H1 (cell line): ENCODE measurements at regions not wholly inside any gene's neighbourhood (a gene's known extent, or its start where the extent isn't known, plus 50 kb on each side); places are given as distances from the start of the nearest gene placed in this dataset.

Source experiments
- CTCF ChIA-PET: fragments of 300-600 bp; sonication (Branson Sonifier 250); formaldehyde crosslinking; loops from one replicate; lab custom pipeline; 2021; ENCODE audit not compliant: partially characterized antibody; lab: Charles Lee
- POLR2A ChIA-PET: fragments of 300-600 bp; sonication (Branson Sonifier 250); formaldehyde crosslinking; loops from one replicate; lab custom pipeline; 2021; ENCODE audit warnings: inconsistent platforms; ENCODE audit not compliant: partially characterized antibody; lab: Charles Lee
- DNase-seq, 2 experiments: peaks; one replicate each; pipeline versions ENCODE4 v3.0.0 to v3.0.0-alpha.2; 2010 to 2022; ENCODE audit warnings: low spot score in 2 of 2, low read depth in 1 of 2, mixed read lengths in 1 of 2
- FAIRE-seq: peaks from 2 replicates; lab custom pipeline; 2011; peaks lifted over from hg19 to GRCh38; lab: Jason Lieb, UNC
- H2AFZ ChIP-seq: 2 replicates; pipeline ENCODE4 v1.8.1; 2012; ENCODE audit warnings: low read length, inconsistent platforms
- H2AK5ac ChIP-seq: 2 replicates; pipeline ENCODE4 v1.6.1; 2013; ENCODE audit warnings: low read depth, low read length
- H2BK120ac ChIP-seq: replicated peaks from 2 replicates; pipeline ENCODE3; 2013; ENCODE audit warnings: low read depth, low read length, inconsistent platforms
- H2BK12ac ChIP-seq: 2 replicates; pipeline ENCODE4 v1.6.1; 2013; ENCODE audit warnings: low read depth, low read length
- H2BK15ac ChIP-seq: 2 replicates; pipeline ENCODE4 v1.6.1; 2013; ENCODE audit warnings: low read length
- H2BK20ac ChIP-seq: 2 replicates; pipeline ENCODE4 v1.6.1; 2013; ENCODE audit warnings: low read length
- H2BK5ac ChIP-seq: 2 replicates; pipeline ENCODE4 v1.6.1; 2013; ENCODE audit warnings: low read depth, low read length
- H3K14ac ChIP-seq: 2 replicates; pipeline ENCODE4 v1.6.1; 2013; ENCODE audit warnings: inconsistent platforms; ENCODE audit not compliant: insufficient read length
- H3K18ac ChIP-seq: 2 replicates; pipeline ENCODE4 v1.6.1; 2013; ENCODE audit warnings: low read length; ENCODE audit errors: extremely low read depth
- H3K23ac ChIP-seq: 2 replicates; pipeline ENCODE4 v1.6.1; 2013; ENCODE audit warnings: inconsistent platforms; ENCODE audit not compliant: insufficient read length
- H3K23me2 ChIP-seq: 2 replicates; pipeline ENCODE4 v1.6.1; 2013; ENCODE audit warnings: low read depth, low read length
- H3K27ac ChIP-seq: 2 replicates; pipeline ENCODE4 v1.6.1; 2011; ENCODE audit warnings: low read depth, low read length, inconsistent platforms
- H3K27me3 ChIP-seq, 4 experiments: replicated peaks in 1 of 4; 1 replicate in 1 of 4; 2 replicates in 3 of 4; pipeline versions ENCODE4 v1.6.1 to v1.8.1; 2011 to 2013; ENCODE audit warnings: low read length in 3 of 4, mild to moderate bottlenecking in 3 of 4, inconsistent platforms in 2 of 4, mixed read lengths in 2 of 4, moderate library complexity in 1 of 4; ENCODE audit not compliant: control insufficient read depth in 3 of 4, insufficient read depth in 3 of 4; ENCODE audit errors: extremely low read depth in 1 of 4
- H3K36me3 ChIP-seq, 4 experiments: 2 replicates each; pipeline versions ENCODE4 v1.6.1 to v1.8.1; 2011 to 2013; ENCODE audit warnings: mild to moderate bottlenecking in 4 of 4, low read length in 3 of 4, moderate library complexity in 2 of 4, control low read depth in 1 of 4, inconsistent platforms in 1 of 4; ENCODE audit not compliant: insufficient read depth in 4 of 4, control insufficient read depth in 2 of 4
- H3K4ac ChIP-seq: replicated peaks from 2 replicates; pipeline ENCODE3; 2013; ENCODE audit warnings: low read length, low read depth, mixed read lengths, inconsistent platforms; ENCODE audit not compliant: insufficient read length
- H3K4me1 ChIP-seq, 4 experiments: replicated peaks in 1 of 4; 1 replicate in 1 of 4; 2 replicates in 3 of 4; pipeline versions ENCODE4 v1.6.1 to v1.8.1; 2011 to 2013; ENCODE audit warnings: low read length in 3 of 4, inconsistent platforms in 2 of 4, mixed read lengths in 1 of 4; ENCODE audit not compliant: insufficient read depth in 4 of 4, control insufficient read depth in 3 of 4
- H3K4me2 ChIP-seq, 2 experiments: 2 replicates each; pipeline versions ENCODE4 v1.6.1 to v1.8.1; 2011 to 2013; ENCODE audit warnings: low read depth in 2 of 2, low read length in 2 of 2, control low read depth in 1 of 2, inconsistent platforms in 1 of 2, mild to moderate bottlenecking in 1 of 2; ENCODE audit not compliant: insufficient read depth in 1 of 2
- H3K4me3 ChIP-seq, 4 experiments: fragments of 200-600, 300-600 bp in 1 of 4; sonication (generic), shearing (Covaris generic), sonication (Bioruptor Twin) in 1 of 4; 2 replicates each; pipeline versions ENCODE4 v1.5.1 to v1.8.1; 2011 to 2016; ENCODE audit warnings: low read length in 4 of 4, low read depth in 3 of 4, control low read depth in 2 of 4, inconsistent platforms in 2 of 4, mild to moderate bottlenecking in 2 of 4, mixed read lengths in 1 of 4, moderate library complexity in 1 of 4; ENCODE audit not compliant: insufficient read depth in 2 of 4; ENCODE audit errors: extremely low read depth in 1 of 4
- H3K56ac ChIP-seq: replicated peaks from 2 replicates; pipeline ENCODE3; 2013; ENCODE audit warnings: low read depth, mild to moderate bottlenecking, mixed read lengths, low read length, inconsistent platforms; ENCODE audit not compliant: insufficient read length
- H3K79me1 ChIP-seq: 2 replicates; pipeline ENCODE4 v1.6.1; 2013; ENCODE audit warnings: low read depth, low read length, control low read depth
- H3K79me2 ChIP-seq, 2 experiments: 2 replicates each; pipeline versions ENCODE4 v1.6.1 to v1.8.1; 2012 to 2013; ENCODE audit warnings: low read length in 2 of 2, mild to moderate bottlenecking in 2 of 2, inconsistent platforms in 1 of 2; ENCODE audit not compliant: insufficient read depth in 2 of 2, control insufficient read depth in 1 of 2
- H3K9ac ChIP-seq, 4 experiments: replicated peaks in 1 of 4; 1 replicate in 1 of 4; 2 replicates in 3 of 4; pipeline versions ENCODE4 v1.6.1 to v1.8.1; 2011 to 2013; ENCODE audit warnings: low read depth in 3 of 4, low read length in 3 of 4, control low read depth in 2 of 4, mild to moderate bottlenecking in 2 of 4, moderate library complexity in 2 of 4, inconsistent platforms in 1 of 4; ENCODE audit errors: extremely low read depth in 1 of 4
- H3K9me3 ChIP-seq, 2 experiments: 2 replicates each; pipeline versions ENCODE4 v1.6.1 to v1.8.1; 2012 to 2013; ENCODE audit warnings: mild to moderate bottlenecking in 2 of 2, moderate library complexity in 2 of 2, control low read depth in 1 of 2, inconsistent platforms in 1 of 2, low read depth in 1 of 2, low read length in 1 of 2, mixed read lengths in 1 of 2; ENCODE audit not compliant: insufficient read depth in 2 of 2
- H4K20me1 ChIP-seq, 2 experiments: replicated peaks in 1 of 2; 2 replicates each; pipeline versions ENCODE3 to v1.8.1; 2011 to 2013; ENCODE audit warnings: inconsistent platforms in 2 of 2, low read length in 2 of 2, mild to moderate bottlenecking in 1 of 2; ENCODE audit not compliant: insufficient read depth in 2 of 2, control insufficient read depth in 1 of 2
- H4K5ac ChIP-seq: 2 replicates; pipeline ENCODE4 v1.6.1; 2013; ENCODE audit warnings: low read length, low read depth, mixed read lengths, inconsistent platforms; ENCODE audit not compliant: insufficient read length
- H4K8ac ChIP-seq: 2 replicates; pipeline ENCODE4 v1.8.0; 2013; ENCODE audit warnings: mild to moderate bottlenecking, moderate library complexity, low read length, inconsistent platforms; ENCODE audit not compliant: insufficient read depth; ENCODE audit errors: extremely low read depth
- H4K91ac ChIP-seq: replicated peaks from 2 replicates; pipeline ENCODE3; 2013; ENCODE audit warnings: low read length, mixed read lengths, inconsistent platforms; ENCODE audit not compliant: insufficient read length
- ATF3 ChIP-seq: IDR thresholded peaks from 2 replicates; pipeline ENCODE4 v1.6.1; 2011; ENCODE audit warnings: low read depth, mild to moderate bottlenecking, low read length; ENCODE audit not compliant: insufficient read depth
- BCL11A ChIP-seq, 2 experiments: IDR thresholded peaks; one replicate each; pipeline ENCODE4 v1.6.1; 2011; ENCODE audit warnings: low read depth in 2 of 2, low read length in 2 of 2, mild to moderate bottlenecking in 2 of 2
- CHD2 ChIP-seq: IDR thresholded peaks from 2 replicates; pipeline ENCODE4 v1.6.1; 2012; ENCODE audit warnings: low read length, improper control_type of control experiment
- EP300 ChIP-seq, 2 experiments: IDR thresholded peaks; 1 replicate in 1 of 2; 2 replicates in 1 of 2; pipeline ENCODE4 v1.6.1; 2011 to 2012; ENCODE audit warnings: low read depth in 2 of 2, low read length in 2 of 2, mild to moderate bottlenecking in 2 of 2, borderline replicate concordance in 1 of 2, inconsistent platforms in 1 of 2, moderate library complexity in 1 of 2
- JUND ChIP-seq: IDR thresholded peaks from 2 replicates; pipeline ENCODE4 v1.6.1; 2011; ENCODE audit warnings: mild to moderate bottlenecking, improper control_type of control experiment, low read length
- POLR2AphosphoS5 ChIP-seq: IDR thresholded peaks from 2 replicates; pipeline ENCODE4 v1.6.1; 2011; ENCODE audit warnings: low read depth, low read length
- POU5F1 ChIP-seq: IDR thresholded peaks from 2 replicates; pipeline ENCODE4 v1.6.1; 2011; ENCODE audit warnings: low read depth, mild to moderate bottlenecking, low read length, moderate library complexity
- RBBP5 ChIP-seq: IDR thresholded peaks from 2 replicates; pipeline ENCODE4 v1.7.1; 2012; ENCODE audit warnings: low read depth, mild to moderate bottlenecking, inconsistent platforms, low read length, moderate library complexity, borderline replicate concordance
- TEAD4 ChIP-seq: IDR thresholded peaks from 2 replicates; pipeline ENCODE4 v1.6.1; 2012; ENCODE audit warnings: low read depth, low read length, inconsistent platforms, mixed read lengths
- WGBS, 2 experiments: shearing (Covaris generic) in 1 of 2; methylation state at CpG; one replicate each; pipeline versions ENCODE4 v1.1.6 to v1.1.7; 2013 to 2015; ENCODE audit warnings: low lambda C conversion rate in 2 of 2, mixed read lengths in 2 of 2, inconsistent platforms in 1 of 2, low coverage in 1 of 2, missing lambda C conversion rate in 1 of 2; ENCODE audit not compliant: insufficient replicate concordance in 2 of 2, insufficient coverage in 1 of 2, insufficient read length in 1 of 2; ENCODE audit errors: extremely low coverage in 1 of 2, missing lambda C conversion rate in 1 of 2; 5-methylcytosine and 5-hydroxymethylcytosine counted together

- no peak overlapping the region for H2BK12ac ChIP-seq
- POLR2A ChIA-PET = no interaction called here
- TF ChIP-seq ATF3 (no peak), BCL11A (IDR thresholded peaks at IDR 0.05; ENCODE audit: low read depth in 2 of 2, low read length in 2 of 2) (no peak), POU5F1 (no peak), CHD2 (no peak), JUND (no peak), TEAD4 (no peak), POLR2AphosphoS5 (no peak), RBBP5 (no peak), EP300 (IDR thresholded peaks at IDR 0.05; ENCODE audit: borderline replicate concordance in 1 of 2, low read depth in 2 of 2, low read length in 2 of 2) (no peak)
- TF ChIP-seq, all 59 proteins: peak for 0
- Histone ChIP-seq H3K56ac (no peak overlapping the region), H3K4me1 (no peaks in the 10 kb centered on the region), H3K27ac (no peak overlapping the region), H3K27me3 (no peaks in the 10 kb centered on the region), H3K9ac (no peak overlapping the region), H3K79me2 (no peaks in the 10 kb centered on the region), H2BK5ac (no peak overlapping the region), H4K20me1 (no peaks in the 10 kb centered on the region), H3K23me2 (no peaks in the 10 kb centered on the region; the same call in 1 of the 2 replicates), H3K4me3 (no peak overlapping the region), H3K14ac (no peak overlapping the region), H3K36me3 (no peaks in the 10 kb centered on the region), H4K5ac (no peak overlapping the region), H2BK120ac (no peak overlapping the region), H2BK15ac (no peak overlapping the region), H3K23ac (no peak overlapping the region), H3K4ac (no peak overlapping the region), H4K91ac (no peak overlapping the region), H3K18ac (no peak overlapping the region), H2BK20ac (no peak overlapping the region), H2AFZ (no peak overlapping the region), H4K8ac (no peak overlapping the region), H3K4me2 (no peak overlapping the region), H3K79me1 (no peaks in the 10 kb centered on the region), H3K9me3 (no peaks in the 10 kb centered on the region), H2AK5ac (no peak overlapping the region)
- CTCF ChIA-PET = interaction anchor here (1.2 to 1.6 kb wide), 3 partner anchors 26 to 1086 kb away, joined by 3 to 5 read pairs (median 5); no protein-coding TSS in a partner anchor
- no peak for DNase-seq
- WGBS, 2 experiments = 83% methylated on average over 6 of the region's 6 CpGs; no CpG with 5 or more reads in 1 of the 2 experiments
- FAIRE-seq = no peak
These were observed 313.4 kb downstream of the COG6 start for GRCh38 chr13:39968646-39969475.
